K562 (cell line): ENCODE measurements at regions not wholly inside any gene's neighbourhood (a gene's known extent, or its start where the extent isn't known, plus 50 kb on each side); places are given as distances from the start of the nearest gene placed in this dataset.

Source experiments
- ATAC-seq: fragments of 200-7000 bp; cut with Tn5 transposase; 3 replicates; pipeline ENCODE4 v1.9.1; 2020; ENCODE audit warnings: moderate library complexity
- BruUV-seq: library from RNA; stranded (reverse); fragments of 400-500 nt; replicated peaks from 2 replicates; lab custom pipeline; 2021; lab: Mats Ljungman, UMichigan
- CTCF ChIA-PET: fragments of 300-600 bp; formaldehyde crosslinking; extraction: SDS; loops from one replicate; lab custom pipeline; 2021; ENCODE audit warnings: low intra/inter-chr PET ratio; lab: Yijun Ruan, JAX
- POLR2A ChIA-PET: fragments of 300-600, 350-650 bp; sonication (Branson Sonifier 250); formaldehyde crosslinking; extraction: SDS; loops from one replicate; lab custom pipeline; 2021; ENCODE audit warnings: antibody characterized with exemption, inconsistent platforms; lab: Yijun Ruan, JAX
- DNase-seq, 4 experiments: peaks; one replicate each; pipeline versions ENCODE4 v3.0.0 to v3.0.0-alpha.2; 2011 to 2018; ENCODE audit warnings: low spot score in 3 of 4, mixed read lengths in 3 of 4; ENCODE audit errors: extremely low read depth in 1 of 4
- FAIRE-seq: peaks from 2 replicates; lab custom pipeline; 2011; peaks lifted over from hg19 to GRCh38; lab: Jason Lieb, UNC
- H2AFZ ChIP-seq: 2 replicates; pipeline ENCODE4 v1.6.0; 2011; ENCODE audit warnings: low read depth, low read length, control low read depth, inconsistent platforms
- H3K27ac ChIP-seq: fragments of 200-600 bp; 3 replicates; pipeline ENCODE4 v1.8.0; 2011; ENCODE audit warnings: low read depth, mild to moderate bottlenecking, control low read depth, inconsistent platforms, low read length, moderate library complexity, mixed read lengths; ENCODE audit errors: extremely low read depth
- H3K27me3 ChIP-seq, 2 experiments: fragments of 300-600 bp in 1 of 2; 2 replicates in 1 of 2; 3 replicates in 1 of 2; pipeline versions ENCODE4 v1.6.0 to v1.8.0; 2011; ENCODE audit warnings: inconsistent platforms in 2 of 2, low read length in 2 of 2, mild to moderate bottlenecking in 1 of 2, mixed read lengths in 1 of 2, moderate library complexity in 1 of 2; ENCODE audit not compliant: control insufficient read depth in 2 of 2, insufficient read depth in 2 of 2
- H3K36me3 ChIP-seq: fragments of 300-600 bp; 3 replicates; pipeline ENCODE4 v1.8.0; 2011; ENCODE audit warnings: mild to moderate bottlenecking, low read length, inconsistent platforms; ENCODE audit not compliant: control insufficient read depth, insufficient read depth
- H3K4me1 ChIP-seq, 2 experiments: fragments of 200-600 bp in 1 of 2; replicated peaks in 1 of 2; 2 replicates in 1 of 2; 3 replicates in 1 of 2; pipeline versions ENCODE4 v1.5.1 to v1.8.0; 2011; ENCODE audit warnings: inconsistent platforms in 2 of 2, low read length in 2 of 2, mild to moderate bottlenecking in 1 of 2, mixed read lengths in 1 of 2, moderate library complexity in 1 of 2; ENCODE audit not compliant: control insufficient read depth in 2 of 2, insufficient read depth in 2 of 2
- H3K4me2 ChIP-seq: 2 replicates; pipeline ENCODE4 v1.6.1; 2011; ENCODE audit warnings: low read length, control low read depth, inconsistent platforms, mixed read lengths; ENCODE audit not compliant: insufficient read depth
- H3K4me3 ChIP-seq: fragments of 200-600 bp; sonication (generic), shearing (Covaris generic); 2 replicates; pipeline ENCODE4 v1.5.1; 2016; ENCODE audit warnings: control low read depth, inconsistent platforms
- H3K79me2 ChIP-seq: fragments of 200-600 bp; 3 replicates; pipeline ENCODE4 v1.8.0; 2011; ENCODE audit warnings: low read length, inconsistent platforms; ENCODE audit not compliant: control insufficient read depth, insufficient read depth
- H3K9ac ChIP-seq, 2 experiments: 2 replicates each; pipeline versions ENCODE4 v1.6.0 to v1.6.1; 2011; ENCODE audit warnings: low read depth in 2 of 2, low read length in 2 of 2, control low read depth in 1 of 2, inconsistent platforms in 1 of 2, mild to moderate bottlenecking in 1 of 2, mixed read lengths in 1 of 2; ENCODE audit not compliant: insufficient read depth in 1 of 2
- H3K9me1 ChIP-seq: one replicate; pipeline ENCODE4 v1.6.0; 2011; ENCODE audit warnings: inconsistent platforms, mild to moderate bottlenecking, low read length, moderate library complexity; ENCODE audit not compliant: control insufficient read depth, insufficient read depth
- H3K9me3 ChIP-seq: replicated peaks from 2 replicates; pipeline ENCODE4 v1.5.1; 2011; ENCODE audit warnings: low read depth, low read length, inconsistent platforms; ENCODE audit not compliant: control insufficient read depth, insufficient read depth
- H4K20me1 ChIP-seq: replicated peaks from 2 replicates; pipeline ENCODE4 v1.6.1; 2011; ENCODE audit warnings: low read length, inconsistent platforms, mixed read lengths; ENCODE audit not compliant: control insufficient read depth, insufficient read depth
- CBFA2T2 ChIP-seq: fragments of 450-650 bp; conservative IDR thresholded peaks from 2 replicates; pipeline ENCODE4 v1.6.1; 2017; ENCODE audit warnings: mild to moderate bottlenecking
- EWSR1 ChIP-seq: fragments of 450-650 bp; IDR thresholded peaks from 2 replicates; pipeline ENCODE4 v1.6.1; 2018; ENCODE audit warnings: borderline replicate concordance, mild to moderate bottlenecking, low read depth, moderate library complexity; ENCODE audit not compliant: partially characterized antibody
- XRCC5 ChIP-seq: fragments of 200-400 bp; formaldehyde crosslinking; IDR thresholded peaks from 2 replicates; pipeline ENCODE4 v1.6.1; 2017; ENCODE audit warnings: low read depth, mild to moderate bottlenecking, low read length
- WGBS: fragments of 100-300 bp; shearing (Covaris generic); methylation state at CpG from one replicate; pipeline ENCODE4 v1.1.6; 2016; ENCODE audit warnings: low coverage, mixed read lengths; ENCODE audit not compliant: insufficient coverage; ENCODE audit errors: missing lambda C conversion rate; 5-methylcytosine and 5-hydroxymethylcytosine counted together
- in situ Hi-C: fragments of 300-500 bp; cut with MboI; formaldehyde crosslinking; loops from 4 replicates; pipeline ENCODE4 v1.15.0; 2018; ENCODE audit warnings: inconsistent platforms, mixed read lengths
- intact Hi-C: fragments of 100-400 bp; cut with micrococcal nuclease; formaldehyde crosslinking; loops from 2 replicates; pipeline ENCODE4 v1.14.2; 2022
- TF ChIP-seq, protein P1 (sequence below): sonication (generic); formaldehyde crosslinking; IDR thresholded peaks from 2 replicates; pipeline ENCODE4 v1.8.1; 2023; ENCODE audit warnings: mild to moderate bottlenecking, missing genetic modification reagents

DNA sequence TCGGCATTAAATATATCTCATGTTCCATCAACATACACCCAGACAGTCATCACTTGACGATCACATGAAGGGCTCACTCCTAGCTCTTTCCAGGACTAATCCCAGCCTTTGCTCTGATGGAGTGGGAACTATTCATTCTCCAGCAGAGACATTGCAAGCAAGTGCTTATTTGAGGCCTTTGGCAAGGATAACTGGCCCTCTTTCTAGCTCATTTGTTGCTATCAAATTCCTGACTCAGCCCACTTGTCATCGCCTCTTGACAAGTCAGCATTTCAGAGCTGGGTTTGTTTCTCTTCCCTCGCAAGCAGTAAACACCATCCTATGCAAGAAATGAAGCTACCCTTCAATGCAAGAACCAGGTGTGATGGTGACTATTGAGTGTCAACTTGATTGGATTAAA lies 1165.7 kb upstream of the AUTS2 start:
- in situ Hi-C loops = no loop called here
- Histone ChIP-seq H3K27me3 (no peaks in the 10 kb centered on the region), H3K4me1 (no peaks in the 10 kb centered on the region), H3K36me3 (no peaks in the 10 kb centered on the region), H3K27ac (no peak overlapping the region), H3K4me2 (no peak overlapping the region), H3K9ac (no peak overlapping the region), H4K20me1 (no peaks in the 10 kb centered on the region), H3K9me1 (no peaks in the 10 kb centered on the region), H3K9me3 (no peaks in the 10 kb centered on the region), H3K4me3 (no peak overlapping the region), H3K79me2 (no peaks in the 10 kb centered on the region), H2AFZ (no peak overlapping the region)
- no TSS peak for BruUV-seq
- ChIA-PET POLR2A (no interaction called here), CTCF (no interaction called here)
- ATAC-seq = no peak
- TF ChIP-seq XRCC5 (no peak), CBFA2T2 (no peak), EWSR1 (no peak)
- TF ChIP-seq, protein P1, sequence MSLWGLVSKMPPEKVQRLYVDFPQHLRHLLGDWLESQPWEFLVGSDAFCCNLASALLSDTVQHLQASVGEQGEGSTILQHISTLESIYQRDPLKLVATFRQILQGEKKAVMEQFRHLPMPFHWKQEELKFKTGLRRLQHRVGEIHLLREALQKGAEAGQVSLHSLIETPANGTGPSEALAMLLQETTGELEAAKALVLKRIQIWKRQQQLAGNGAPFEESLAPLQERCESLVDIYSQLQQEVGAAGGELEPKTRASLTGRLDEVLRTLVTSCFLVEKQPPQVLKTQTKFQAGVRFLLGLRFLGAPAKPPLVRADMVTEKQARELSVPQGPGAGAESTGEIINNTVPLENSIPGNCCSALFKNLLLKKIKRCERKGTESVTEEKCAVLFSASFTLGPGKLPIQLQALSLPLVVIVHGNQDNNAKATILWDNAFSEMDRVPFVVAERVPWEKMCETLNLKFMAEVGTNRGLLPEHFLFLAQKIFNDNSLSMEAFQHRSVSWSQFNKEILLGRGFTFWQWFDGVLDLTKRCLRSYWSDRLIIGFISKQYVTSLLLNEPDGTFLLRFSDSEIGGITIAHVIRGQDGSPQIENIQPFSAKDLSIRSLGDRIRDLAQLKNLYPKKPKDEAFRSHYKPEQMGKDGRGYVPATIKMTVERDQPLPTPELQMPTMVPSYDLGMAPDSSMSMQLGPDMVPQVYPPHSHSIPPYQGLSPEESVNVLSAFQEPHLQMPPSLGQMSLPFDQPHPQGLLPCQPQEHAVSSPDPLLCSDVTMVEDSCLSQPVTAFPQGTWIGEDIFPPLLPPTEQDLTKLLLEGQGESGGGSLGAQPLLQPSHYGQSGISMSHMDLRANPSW = no peak
- no peak for DNase-seq
- no peak for FAIRE-seq
- intact Hi-C loops = no loop called here
- WGBS = 3% methylated on average over 4 of the region's 4 CpGs
